Astrocyte of the spinal cord (primary cell): ENCODE measurements at regions not wholly inside any gene's neighbourhood (a gene's known extent, or its start where the extent isn't known, plus 50 kb on each side); places are given as distances from the start of the nearest gene placed in this dataset.
A peak's percentile ranks its signal among the peaks of the same experiment; 100 is the strongest.

ENCODE experiments used
- DNase-seq: peaks from one replicate; pipeline ENCODE4 v3.0.0; 2011; ENCODE audit warnings: low read depth, low spot score
- H3K4me3 ChIP-seq: 2 replicates; pipeline ENCODE4 v1.5.1; 2011; ENCODE audit warnings: low read depth, mild to moderate bottlenecking, low read length, moderate library complexity
- in situ Hi-C: cut with HindIII; loops from 2 replicates; pipeline ENCODE4 v1.10.0; 2017; ENCODE audit warnings: low sequenced_read_pairs
- TF ChIP-seq, protein P1 (sequence below): IDR thresholded peaks from 2 replicates; pipeline ENCODE4 v1.5.1; 2012; ENCODE audit warnings: low read depth, mild to moderate bottlenecking, low read length, inconsistent platforms

DNA sequence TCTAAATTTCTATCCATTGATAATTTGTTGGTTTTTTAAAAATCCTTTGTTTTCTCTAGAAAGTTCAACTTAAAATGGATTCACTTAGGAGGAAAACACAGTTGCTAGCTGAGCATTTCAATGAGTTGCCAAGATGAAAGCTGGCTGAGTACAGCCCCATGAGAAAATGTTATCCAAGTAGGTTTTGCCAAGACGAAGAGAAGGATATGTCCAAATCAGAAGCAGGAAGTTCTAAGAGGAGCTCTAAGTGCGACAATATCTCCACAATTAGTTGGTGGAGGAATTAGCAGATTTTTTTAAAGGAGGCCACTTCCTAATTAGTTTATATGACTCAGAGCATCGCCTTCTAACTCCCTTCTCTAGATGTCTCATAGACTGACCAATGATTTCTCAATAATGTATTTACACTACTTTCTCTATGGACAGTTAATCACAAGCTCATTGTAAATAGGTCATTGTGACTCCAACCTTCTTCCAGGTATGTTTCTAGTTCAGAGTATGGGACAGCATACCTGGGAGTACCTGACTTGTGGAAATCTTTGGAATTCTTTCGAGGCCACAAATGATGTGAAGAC lies 873.3 kb upstream of the SOX9 start:
- TF ChIP-seq, protein P1, sequence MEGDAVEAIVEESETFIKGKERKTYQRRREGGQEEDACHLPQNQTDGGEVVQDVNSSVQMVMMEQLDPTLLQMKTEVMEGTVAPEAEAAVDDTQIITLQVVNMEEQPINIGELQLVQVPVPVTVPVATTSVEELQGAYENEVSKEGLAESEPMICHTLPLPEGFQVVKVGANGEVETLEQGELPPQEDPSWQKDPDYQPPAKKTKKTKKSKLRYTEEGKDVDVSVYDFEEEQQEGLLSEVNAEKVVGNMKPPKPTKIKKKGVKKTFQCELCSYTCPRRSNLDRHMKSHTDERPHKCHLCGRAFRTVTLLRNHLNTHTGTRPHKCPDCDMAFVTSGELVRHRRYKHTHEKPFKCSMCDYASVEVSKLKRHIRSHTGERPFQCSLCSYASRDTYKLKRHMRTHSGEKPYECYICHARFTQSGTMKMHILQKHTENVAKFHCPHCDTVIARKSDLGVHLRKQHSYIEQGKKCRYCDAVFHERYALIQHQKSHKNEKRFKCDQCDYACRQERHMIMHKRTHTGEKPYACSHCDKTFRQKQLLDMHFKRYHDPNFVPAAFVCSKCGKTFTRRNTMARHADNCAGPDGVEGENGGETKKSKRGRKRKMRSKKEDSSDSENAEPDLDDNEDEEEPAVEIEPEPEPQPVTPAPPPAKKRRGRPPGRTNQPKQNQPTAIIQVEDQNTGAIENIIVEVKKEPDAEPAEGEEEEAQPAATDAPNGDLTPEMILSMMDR: no peak
- in situ Hi-C loops: no loop called here
- DNase-seq: no peak
- H3K4me3 ChIP-seq: no peak overlapping the region

DNA sequence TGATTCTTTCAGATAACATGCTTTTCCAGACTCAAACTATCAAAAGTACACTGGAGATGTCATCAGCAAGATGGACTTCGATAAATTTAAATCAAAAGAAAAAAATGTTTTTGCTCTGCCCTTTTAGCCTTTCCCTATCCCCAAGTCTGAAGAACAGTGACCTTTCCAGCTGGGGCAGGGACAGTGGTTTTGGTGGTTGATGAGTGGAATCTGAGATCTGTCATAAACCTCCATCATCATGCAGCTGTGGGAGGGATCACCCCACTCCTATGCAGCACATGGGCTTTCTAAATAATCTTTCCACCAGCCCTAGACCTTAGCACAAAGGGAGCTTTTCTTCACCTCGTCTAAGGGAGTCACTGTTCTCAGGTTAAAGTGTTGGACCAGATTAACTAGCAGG lies 869.5 kb upstream of the SOX9 start:
- peak; percentile 16 for DNase-seq
- no peak overlapping the region for H3K4me3 ChIP-seq
- in situ Hi-C loops: no loop called here
- TF ChIP-seq, protein P1: no peak

DNA sequence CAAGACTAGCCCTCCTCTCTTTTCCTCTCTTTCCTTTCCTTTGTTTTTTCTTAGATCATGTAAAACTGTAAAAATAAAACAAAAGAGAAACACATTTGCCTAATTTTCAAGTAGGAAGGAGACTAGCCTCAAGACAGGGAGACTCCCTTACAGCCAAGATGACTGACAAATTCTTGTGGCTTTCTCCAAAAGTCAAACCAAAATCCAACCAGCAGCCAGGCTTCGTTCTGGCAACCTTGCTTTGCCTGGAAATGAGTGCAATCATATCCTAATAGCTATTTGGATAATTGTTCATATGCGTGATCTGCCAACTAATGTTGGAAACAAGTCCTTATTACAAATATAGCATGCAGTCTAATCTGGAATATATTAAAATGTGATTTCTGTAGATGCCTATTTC lies 868.9 kb upstream of the SOX9 start:
- DNase-seq: peak; percentile 36
- in situ Hi-C loops: no loop called here
- TF ChIP-seq, protein P1: no peak
- H3K4me3 ChIP-seq: no peak overlapping the region

DNA sequence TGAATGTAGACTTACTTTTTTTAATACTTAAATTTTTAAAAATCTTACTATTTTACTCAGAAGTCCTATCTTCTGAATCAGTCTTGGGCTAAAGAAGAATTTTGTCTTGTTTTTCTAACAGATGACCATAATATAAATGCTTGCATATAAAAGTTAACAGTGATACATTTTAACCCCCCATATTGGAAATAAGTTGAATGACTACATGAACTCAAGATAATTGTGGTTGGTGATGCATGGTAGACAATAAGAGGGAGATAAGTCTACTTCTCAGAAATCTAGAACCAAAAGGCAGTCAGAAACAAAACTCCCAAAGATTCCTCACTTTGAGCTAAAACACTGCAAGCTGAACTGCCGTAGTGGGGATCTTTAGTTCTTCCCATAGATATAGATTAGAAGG lies 868.4 kb upstream of the SOX9 start:
- in situ Hi-C loops: no loop called here
- TF ChIP-seq, protein P1: no peak
- no peak for DNase-seq
- H3K4me3 ChIP-seq: no peak overlapping the region

DNA sequence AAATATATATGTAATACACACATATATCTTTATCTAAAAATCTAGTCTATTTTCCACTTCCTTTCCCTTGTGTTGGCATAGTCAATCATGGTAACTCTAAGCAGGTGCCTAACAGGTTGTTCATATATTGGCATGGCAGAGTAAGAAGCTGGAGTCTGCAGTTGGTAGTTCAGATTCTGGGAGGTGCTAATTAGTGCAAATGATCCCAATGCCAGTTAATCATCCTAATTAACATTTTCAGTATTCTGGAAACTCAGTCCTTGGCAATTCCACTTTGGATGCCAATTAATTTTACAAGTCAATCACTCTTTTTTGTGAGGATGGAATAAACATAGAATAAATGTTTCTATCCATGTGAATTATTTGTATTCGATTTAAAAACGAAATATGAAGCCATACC lies 863.7 kb upstream of the SOX9 start:
- H3K4me3 ChIP-seq: no peak overlapping the region
- no peak for DNase-seq
- TF ChIP-seq, protein P1: no peak
- in situ Hi-C loops: no loop called here

DNA sequence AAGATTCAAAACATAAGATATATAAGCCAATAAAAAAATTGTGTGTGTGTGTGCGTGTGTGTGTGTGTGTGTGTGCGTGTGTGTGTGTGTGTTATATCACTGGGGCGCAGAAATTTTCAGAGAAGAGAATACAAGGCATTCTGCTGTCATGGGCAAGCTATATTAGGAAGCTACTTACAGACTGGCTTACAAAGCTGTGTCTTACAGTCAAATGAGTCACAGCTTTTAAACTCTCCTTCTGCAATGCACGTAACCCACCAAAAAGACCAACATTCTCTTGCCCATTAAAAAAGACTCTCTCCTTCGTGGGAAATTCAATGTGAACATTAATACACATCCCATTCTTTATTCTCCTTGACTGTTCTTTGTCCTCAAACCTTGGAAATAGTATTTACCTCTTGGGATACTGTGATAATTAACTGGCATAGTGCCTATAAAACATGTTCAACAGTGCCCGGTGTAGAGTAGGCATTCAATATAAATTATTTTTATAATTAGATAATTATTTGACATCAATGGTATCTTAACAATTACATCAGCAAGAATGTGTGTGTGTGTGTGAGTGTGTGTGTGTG lies 860.4 kb upstream of the SOX9 start:
- in situ Hi-C loops: no loop called here
- no peak overlapping the region for H3K4me3 ChIP-seq
- DNase-seq: peak; percentile 49
- TF ChIP-seq, protein P1: no peak
